ENCODE measurements at regions not wholly inside any gene's neighbourhood (a gene's known extent, or its start where the extent isn't known, plus 50 kb on each side); places are given as distances from the start of the nearest gene placed in this dataset.

DNA sequence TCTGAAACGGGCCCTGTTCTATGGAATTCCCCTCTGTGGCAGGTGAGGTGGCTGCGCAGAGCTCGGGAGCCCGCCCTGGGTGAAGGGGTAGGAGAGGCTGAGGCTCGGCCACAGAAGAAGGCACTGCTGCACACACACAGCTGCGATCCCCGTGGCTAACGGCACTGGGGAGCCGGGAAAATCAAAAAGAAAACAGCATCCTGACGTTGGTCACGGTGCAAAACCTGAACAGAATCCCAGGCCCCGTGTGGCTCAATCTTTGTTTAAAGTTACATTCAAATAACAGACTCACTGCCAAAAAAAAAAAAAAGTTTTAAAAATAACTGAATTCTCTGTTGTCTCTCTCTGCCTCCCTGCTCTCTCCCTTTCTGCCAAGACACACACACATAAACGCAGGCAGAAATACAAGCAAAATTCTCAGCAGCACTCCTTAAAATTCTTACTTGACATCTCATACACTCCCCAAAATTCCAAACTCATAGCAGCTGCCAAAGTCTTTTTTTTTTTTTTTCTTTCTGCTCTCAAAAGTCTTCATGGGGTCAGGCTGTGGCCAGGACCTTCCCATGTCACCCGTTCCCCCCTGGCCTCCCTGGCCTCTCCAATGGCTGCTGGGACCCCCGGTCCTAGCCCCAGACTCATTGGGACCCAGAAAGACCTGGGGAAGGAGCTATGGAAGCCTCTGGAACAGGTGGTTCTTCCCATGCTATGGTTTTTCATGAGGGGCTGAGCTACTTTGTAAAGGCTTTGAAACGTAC lies 248.8 kb downstream of the TTLL2 start:
- no peaks in the 10 kb centered on the region for H3K4me1 ChIP-seq (ENCODE audit: control insufficient read depth, insufficient read depth, low read length)
- no peak overlapping the region for H3K27ac ChIP-seq (ENCODE audit: extremely low read depth, low read depth, low read length)
- H3K9me3 ChIP-seq (ENCODE audit: control insufficient read depth, insufficient read depth, low read depth, low read length), result no peaks in the 10 kb centered on the region
- ChIA-PET CTCF (interaction anchor here (0.7 kb wide), 2 partner anchors 39 to 282 kb away, joined by 3 to 5 read pairs; no protein-coding TSS in a partner anchor), POLR2A (no interaction called here)
- H3K36me3 ChIP-seq (ENCODE audit: control insufficient read depth in 2 of 2, insufficient read depth in 1 of 2, low read length in 2 of 2), result no peaks in the 10 kb centered on the region
- no peak overlapping the region for H3K4me3 ChIP-seq (ENCODE audit: low read depth, low read length)
- TF ChIP-seq TCF7L2 (IDR thresholded peaks at IDR 0.05; ENCODE audit: borderline replicate concordance, low read depth, low read length) (no peak), KLF9 (tag by site-specific recombination; IDR thresholded peaks at IDR 0.05; ENCODE audit: low read depth) (no peak), ZBTB21 (tag by site-specific recombination; IDR thresholded peaks at IDR 0.05) (no peak), ZFP3 (tag by site-specific recombination; IDR thresholded peaks at IDR 0.05; ENCODE audit: low read depth) (no peak), ZFHX2 (tag by site-specific recombination; conservative IDR thresholded peaks at IDR 0.05) (no peak), KLF1 (tag by site-specific recombination; IDR thresholded peaks at IDR 0.05) (no peak), KLF10 (tag by site-specific recombination; IDR thresholded peaks at IDR 0.05) (no peak), ZNF157 (tag by site-specific recombination; IDR thresholded peaks at IDR 0.05) (no peak), ZNF133 (tag by site-specific recombination; IDR thresholded peaks at IDR 0.05) (no peak), ZNF529 (tag by site-specific recombination; IDR thresholded peaks at IDR 0.05; ENCODE audit: insufficient replicate concordance) (no peak)
- TF ChIP-seq, protein P1, sequence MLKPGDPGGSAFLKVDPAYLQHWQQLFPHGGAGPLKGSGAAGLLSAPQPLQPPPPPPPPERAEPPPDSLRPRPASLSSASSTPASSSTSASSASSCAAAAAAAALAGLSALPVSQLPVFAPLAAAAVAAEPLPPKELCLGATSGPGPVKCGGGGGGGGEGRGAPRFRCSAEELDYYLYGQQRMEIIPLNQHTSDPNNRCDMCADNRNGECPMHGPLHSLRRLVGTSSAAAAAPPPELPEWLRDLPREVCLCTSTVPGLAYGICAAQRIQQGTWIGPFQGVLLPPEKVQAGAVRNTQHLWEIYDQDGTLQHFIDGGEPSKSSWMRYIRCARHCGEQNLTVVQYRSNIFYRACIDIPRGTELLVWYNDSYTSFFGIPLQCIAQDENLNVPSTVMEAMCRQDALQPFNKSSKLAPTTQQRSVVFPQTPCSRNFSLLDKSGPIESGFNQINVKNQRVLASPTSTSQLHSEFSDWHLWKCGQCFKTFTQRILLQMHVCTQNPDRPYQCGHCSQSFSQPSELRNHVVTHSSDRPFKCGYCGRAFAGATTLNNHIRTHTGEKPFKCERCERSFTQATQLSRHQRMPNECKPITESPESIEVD (tag by site-specific recombination; IDR thresholded peaks at IDR 0.05), result no peak
- TF ChIP-seq, protein P2, sequence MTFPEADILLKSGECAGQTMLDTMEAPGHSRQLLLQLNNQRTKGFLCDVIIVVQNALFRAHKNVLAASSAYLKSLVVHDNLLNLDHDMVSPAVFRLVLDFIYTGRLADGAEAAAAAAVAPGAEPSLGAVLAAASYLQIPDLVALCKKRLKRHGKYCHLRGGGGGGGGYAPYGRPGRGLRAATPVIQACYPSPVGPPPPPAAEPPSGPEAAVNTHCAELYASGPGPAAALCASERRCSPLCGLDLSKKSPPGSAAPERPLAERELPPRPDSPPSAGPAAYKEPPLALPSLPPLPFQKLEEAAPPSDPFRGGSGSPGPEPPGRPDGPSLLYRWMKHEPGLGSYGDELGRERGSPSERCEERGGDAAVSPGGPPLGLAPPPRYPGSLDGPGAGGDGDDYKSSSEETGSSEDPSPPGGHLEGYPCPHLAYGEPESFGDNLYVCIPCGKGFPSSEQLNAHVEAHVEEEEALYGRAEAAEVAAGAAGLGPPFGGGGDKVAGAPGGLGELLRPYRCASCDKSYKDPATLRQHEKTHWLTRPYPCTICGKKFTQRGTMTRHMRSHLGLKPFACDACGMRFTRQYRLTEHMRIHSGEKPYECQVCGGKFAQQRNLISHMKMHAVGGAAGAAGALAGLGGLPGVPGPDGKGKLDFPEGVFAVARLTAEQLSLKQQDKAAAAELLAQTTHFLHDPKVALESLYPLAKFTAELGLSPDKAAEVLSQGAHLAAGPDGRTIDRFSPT (tag by site-specific recombination; IDR thresholded peaks at IDR 0.05), result no peak

DNA sequence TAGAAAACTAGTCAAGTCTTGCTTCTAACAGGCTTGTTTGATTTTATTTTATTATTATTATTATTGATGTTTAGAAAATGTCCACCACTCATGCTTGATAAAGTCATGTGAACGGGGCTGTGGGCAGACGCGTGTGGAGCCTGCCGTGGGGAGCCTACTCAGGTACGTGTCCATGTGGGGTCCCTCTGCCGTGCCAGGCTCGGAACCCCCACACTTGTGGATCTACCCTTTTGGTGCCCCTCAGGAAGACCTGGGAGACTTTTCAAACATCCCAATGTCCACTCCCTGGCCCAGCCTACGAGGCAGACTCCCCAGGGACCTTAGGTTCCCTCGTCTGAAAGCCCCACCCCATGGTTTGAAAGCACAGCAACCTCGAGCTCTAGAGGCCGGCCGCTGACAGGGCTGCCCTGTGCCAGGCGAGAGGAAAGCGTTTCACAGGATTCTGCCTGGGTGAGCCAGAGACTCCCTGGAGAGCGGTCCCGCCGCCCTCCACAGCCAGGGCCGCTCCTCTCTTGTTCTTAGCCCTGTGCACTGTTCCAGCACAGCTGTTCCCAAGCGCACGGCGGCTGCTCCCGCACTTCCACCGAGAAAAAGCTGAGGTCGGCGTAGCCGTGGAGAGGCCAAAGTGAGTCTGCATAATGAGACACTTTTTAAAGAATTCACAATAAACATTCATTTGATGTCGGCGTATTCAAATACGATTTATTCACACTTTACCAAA lies 249.7 kb downstream of the TTLL2 start:
- POLR2A ChIA-PET, result no interaction called here
- Histone ChIP-seq H3K4me1 (ENCODE audit: control insufficient read depth, insufficient read depth, low read length) (no peaks in the 10 kb centered on the region), H3K36me3 (ENCODE audit: control insufficient read depth in 2 of 2, insufficient read depth in 1 of 2, low read length in 2 of 2) (no peaks in the 10 kb centered on the region), H3K4me3 (ENCODE audit: low read depth, low read length) (no peak overlapping the region), H3K9me3 (ENCODE audit: control insufficient read depth, insufficient read depth, low read depth, low read length) (no peaks in the 10 kb centered on the region), H3K27ac (ENCODE audit: extremely low read depth, low read depth, low read length) (no peak overlapping the region)
- CTCF ChIA-PET, result interaction anchor here (0.7 kb wide), 1 partner anchor 281 kb away, joined by 5 read pairs; no protein-coding TSS in a partner anchor
- no peak for TF ChIP-seq ZNF214 (tag by site-specific recombination; IDR thresholded peaks at IDR 0.05; ENCODE audit: borderline replicate concordance)
- TF ChIP-seq, protein P3, sequence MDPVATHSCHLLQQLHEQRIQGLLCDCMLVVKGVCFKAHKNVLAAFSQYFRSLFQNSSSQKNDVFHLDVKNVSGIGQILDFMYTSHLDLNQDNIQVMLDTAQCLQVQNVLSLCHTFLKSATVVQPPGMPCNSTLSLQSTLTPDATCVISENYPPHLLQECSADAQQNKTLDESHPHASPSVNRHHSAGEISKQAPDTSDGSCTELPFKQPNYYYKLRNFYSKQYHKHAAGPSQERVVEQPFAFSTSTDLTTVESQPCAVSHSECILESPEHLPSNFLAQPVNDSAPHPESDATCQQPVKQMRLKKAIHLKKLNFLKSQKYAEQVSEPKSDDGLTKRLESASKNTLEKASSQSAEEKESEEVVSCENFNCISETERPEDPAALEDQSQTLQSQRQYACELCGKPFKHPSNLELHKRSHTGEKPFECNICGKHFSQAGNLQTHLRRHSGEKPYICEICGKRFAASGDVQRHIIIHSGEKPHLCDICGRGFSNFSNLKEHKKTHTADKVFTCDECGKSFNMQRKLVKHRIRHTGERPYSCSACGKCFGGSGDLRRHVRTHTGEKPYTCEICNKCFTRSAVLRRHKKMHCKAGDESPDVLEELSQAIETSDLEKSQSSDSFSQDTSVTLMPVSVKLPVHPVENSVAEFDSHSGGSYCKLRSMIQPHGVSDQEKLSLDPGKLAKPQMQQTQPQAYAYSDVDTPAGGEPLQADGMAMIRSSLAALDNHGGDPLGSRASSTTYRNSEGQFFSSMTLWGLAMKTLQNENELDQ (tag by site-specific recombination; IDR thresholded peaks at IDR 0.05; ENCODE audit: low read depth), result no peak
- TF ChIP-seq TRIM28 (IDR thresholded peaks at IDR 0.05; ENCODE audit: borderline replicate concordance, low read length), result no peak
- no peak for TF ChIP-seq ZNF155 (tag by site-specific recombination; IDR thresholded peaks at IDR 0.05)
- no peak for TF ChIP-seq ZNF114 (tag by site-specific recombination; IDR thresholded peaks at IDR 0.05)
- no peak for TF ChIP-seq ZIC2 (tag by site-specific recombination; IDR thresholded peaks at IDR 0.05)
- TF ChIP-seq ZNF211 (tag by site-specific recombination; IDR thresholded peaks at IDR 0.05; ENCODE audit: low read depth), result no peak
- TF ChIP-seq, protein P4, sequence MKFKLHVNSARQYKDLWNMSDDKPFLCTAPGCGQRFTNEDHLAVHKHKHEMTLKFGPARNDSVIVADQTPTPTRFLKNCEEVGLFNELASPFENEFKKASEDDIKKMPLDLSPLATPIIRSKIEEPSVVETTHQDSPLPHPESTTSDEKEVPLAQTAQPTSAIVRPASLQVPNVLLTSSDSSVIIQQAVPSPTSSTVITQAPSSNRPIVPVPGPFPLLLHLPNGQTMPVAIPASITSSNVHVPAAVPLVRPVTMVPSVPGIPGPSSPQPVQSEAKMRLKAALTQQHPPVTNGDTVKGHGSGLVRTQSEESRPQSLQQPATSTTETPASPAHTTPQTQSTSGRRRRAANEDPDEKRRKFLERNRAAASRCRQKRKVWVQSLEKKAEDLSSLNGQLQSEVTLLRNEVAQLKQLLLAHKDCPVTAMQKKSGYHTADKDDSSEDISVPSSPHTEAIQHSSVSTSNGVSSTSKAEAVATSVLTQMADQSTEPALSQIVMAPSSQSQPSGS (tag by site-specific recombination; IDR thresholded peaks at IDR 0.05; ENCODE audit: low read depth), result no peak
- no peak for TF ChIP-seq OVOL3 (tag by site-specific recombination; IDR thresholded peaks at IDR 0.05)
- no peak for TF ChIP-seq IKZF3 (tag by site-specific recombination; IDR thresholded peaks at IDR 0.05)

All from HEK293 (cell line).